Fibroblast of the conjunctiva (primary cell): ENCODE measurements at regions not wholly inside any gene's neighbourhood (a gene's known extent, or its start where the extent isn't known, plus 50 kb on each side); places are given as distances from the start of the nearest gene placed in this dataset.

Experiments used
- DNase-seq: peaks from one replicate; pipeline ENCODE4 v3.0.0-alpha.2; 2010; ENCODE audit warnings: low read depth

DNA sequence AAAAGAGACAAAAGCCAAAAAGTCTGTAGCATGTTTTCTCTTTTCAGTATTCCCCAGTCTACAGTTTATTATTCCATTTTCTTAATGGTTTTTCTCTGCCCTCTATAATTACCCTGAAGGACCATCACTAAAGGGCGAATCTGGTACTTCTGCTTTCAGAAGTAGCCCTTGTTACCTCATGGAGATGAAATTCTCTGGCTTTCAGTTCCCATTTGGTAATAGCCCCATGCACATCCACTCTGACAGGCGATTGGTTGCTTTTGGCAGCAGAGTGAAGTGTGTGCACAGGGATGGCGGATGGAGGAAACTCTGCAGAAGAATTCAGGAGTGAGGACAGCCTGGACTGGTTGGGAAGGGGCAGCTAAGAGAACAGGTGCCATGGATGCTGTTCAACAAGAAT, 66.3 kb upstream of the NABP1 start:
- DNase-seq, result no peak

DNA sequence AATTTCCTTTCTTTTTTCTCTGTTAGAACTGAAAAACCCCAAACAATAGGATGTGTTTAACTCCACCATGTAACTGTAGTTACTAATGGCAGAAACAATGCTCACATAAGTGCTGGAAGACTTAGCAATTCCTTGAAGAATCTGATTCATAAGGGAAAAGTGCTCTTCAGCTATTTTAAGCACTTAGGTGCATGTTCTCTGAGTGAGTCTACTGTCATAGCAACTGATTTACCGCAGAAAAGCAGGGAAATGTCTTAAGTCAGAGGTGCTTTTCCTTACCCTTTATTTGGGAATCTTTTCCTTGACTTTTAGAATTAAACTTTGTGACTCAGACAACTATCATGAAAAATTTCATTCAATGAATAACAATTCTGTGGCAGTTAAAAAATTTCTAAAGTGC, 65.4 kb upstream of the NABP1 start:
- DNase-seq, result peak; percentile 34

DNA sequence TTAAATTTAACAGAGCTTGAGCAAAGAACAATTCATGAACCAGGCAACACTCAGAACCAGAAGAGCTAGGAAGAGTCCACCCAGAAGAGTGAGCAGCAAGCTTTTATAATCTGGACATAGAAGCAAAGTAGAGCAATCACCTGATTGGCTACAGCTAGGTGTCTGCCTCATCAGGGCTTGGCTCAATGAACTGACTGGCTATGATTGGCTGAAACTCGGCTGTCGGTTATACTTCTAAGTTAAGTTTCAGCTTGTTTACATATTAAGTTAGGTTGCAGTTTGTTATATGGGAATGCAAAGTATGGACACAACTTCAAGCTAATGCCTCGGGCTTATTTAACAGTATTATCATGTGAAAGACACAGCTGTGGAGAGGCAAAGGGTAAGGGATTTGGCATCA, 63.2 kb upstream of the NABP1 start:
- no peak for DNase-seq

DNA sequence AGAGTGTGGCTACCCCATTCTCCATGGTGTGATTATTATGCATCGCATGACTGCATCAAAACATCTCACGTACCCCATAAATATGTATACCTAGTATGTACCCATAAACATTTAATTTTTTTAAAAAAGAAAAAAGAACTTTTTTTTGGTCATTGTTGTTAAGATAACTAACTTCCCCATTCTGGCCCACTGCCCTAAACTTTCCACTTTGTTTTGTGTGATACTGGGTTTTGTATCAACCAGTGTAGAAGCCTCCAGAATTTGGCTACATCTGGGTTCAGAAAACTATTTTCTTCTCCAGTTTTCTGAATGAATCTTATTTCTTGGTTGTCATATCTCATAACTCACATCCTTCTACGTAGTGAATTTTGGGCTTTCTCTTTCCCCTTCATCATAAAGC, 62.3 kb upstream of the NABP1 start:
- no peak for DNase-seq

DNA sequence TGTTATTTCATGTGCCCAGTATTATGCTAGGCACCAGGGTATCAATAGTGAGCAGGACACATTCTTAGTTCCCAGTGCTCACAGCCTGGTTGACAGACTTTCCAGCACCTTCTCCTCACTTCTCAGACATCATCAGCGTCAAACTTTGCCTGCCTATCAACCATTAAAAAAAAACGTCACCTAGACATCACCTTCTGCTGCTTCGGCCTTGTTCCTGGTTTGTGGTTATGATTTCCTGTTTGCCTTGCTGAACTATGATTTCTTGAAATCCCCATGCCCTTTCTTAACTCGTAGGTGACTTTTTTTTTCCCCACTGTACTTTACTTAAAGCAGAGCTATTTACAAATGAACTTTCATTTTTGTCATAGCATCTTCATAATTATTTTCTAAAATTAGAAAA, 60.4 kb upstream of the NABP1 start:
- DNase-seq, result no peak

DNA sequence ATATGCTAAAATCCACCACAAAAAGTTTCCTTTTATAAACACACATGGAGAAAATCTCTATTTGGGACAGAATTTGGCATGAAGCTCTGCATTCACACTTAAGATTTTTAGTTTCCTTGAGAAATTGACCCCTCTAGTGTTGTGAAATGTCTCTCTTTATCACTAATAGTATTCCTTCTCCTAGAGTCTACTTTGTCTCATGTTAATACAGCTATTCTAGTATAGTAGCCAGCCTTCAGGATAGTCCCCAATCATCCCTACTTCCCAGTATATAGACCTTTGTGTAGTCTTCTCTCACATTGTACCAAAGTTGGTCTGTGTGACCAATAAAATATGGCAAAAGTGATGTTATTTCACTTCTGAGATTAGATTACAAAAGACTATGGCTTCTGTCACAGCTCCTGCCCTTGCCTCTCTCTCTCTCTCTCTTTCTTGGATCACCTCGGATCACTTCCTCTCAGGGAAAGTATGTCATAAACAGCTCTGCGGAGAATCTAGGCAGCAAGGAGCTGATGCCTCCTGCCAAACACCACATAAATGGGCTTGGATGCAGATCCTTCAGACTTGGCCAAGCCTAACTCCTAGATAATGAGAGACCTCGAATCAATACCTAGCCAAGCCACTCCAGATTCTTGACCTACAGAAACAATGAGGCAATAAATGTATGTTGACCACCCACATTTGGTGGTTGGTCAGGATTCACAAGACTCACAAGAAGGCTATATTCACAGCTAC, 59.7 kb upstream of the NABP1 start:
- no peak for DNase-seq

DNA sequence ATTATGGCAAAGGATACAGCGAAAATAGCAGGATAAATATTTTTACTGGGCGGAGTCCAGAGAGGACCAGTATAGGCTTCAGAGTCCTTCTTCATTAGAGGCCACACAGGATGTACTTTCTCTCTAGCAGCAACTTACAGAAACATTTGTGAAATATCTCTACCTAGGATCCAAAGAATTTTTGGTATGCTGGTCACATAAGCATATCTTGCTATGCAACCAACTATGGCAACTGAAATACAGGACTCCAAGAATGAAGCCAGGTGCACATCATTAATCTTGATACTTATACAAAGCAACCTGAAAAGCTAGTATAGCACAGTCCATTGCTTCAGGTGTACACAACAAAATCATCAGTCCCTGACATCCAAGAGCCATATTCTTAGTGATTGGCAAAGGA, 59.1 kb upstream of the NABP1 start:
- no peak for DNase-seq

DNA sequence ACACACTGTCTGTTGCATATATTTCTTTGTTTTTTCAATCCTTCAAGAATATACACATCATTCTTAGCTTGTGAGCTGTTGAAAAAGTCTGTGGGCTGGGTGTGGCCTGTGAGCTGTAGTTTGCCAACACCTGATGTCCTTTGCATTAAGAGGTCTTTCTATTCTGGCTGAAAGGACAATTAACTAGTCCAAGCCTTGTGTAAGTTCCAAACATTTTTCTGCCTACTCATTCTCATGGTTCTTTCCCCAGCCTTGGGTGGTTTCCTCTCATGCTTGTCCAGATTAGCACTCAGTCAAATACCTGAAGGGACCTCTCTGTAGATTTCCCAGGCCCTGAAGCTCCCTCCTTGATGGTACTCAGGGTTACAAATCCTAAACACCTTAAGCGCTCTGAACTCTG, 57.8 kb upstream of the NABP1 start:
- DNase-seq, result no peak

DNA sequence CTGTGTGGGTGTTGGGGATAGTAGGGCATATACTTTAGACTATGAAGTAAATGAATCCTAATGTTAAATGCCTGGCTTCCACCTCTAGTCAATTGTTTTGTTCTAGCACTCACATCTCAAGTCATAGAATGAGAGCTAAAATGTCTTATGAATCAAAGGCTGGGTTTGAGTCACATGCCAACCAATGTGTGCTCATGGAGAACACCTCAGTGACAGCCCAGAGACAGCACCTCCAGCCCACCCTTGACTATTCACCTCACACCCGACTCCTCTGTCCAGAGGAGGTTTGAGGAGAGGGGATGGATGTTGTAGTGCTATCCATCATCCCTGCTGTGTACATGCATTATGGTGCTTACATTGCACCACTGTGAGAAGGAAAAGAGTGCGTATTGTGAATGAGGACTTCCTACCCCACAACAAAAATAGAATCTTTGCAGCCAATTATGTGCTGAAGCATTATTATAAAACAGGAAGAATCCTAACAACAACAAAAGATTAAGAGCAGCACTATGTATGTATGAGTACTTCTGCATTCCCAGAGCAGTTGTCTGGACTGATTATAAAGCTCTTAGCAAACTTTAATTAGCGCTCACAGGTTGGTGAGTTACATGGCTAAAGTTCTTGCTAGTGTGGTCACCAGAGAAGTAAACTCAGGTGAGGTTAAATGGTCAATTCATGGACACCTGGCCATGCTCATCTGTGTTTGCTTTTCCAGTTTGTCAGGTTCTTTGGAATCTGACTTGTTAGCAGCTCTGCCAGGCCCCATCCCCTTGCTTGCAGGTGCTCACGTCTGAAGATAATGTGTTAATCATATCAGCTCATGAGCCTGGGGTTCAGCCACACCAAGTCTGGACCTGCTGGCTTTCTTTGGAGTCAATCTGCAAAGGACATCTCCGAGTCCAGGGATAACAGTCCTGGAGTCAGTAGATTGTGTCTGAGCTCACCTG, 55.3 kb upstream of the NABP1 start:
- no peak for DNase-seq

DNA sequence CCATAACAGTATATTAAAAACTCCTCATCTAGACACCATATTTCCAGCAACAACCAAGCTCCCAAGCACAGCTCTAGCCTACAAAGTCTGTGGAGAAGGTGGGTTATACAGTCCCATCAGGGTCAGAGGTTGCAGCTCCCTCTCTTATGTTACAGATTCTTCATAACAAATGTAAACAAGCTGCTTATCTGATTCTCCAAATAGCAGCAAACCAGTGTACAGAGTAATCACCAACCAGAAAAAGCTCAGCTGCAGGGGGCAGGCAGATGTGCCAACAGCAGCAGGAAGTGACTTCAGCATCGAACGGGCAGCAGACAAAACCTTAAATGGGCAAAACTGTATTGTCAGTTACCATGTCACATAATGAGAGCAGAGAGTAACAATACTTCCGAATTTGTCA, 52.9 kb upstream of the NABP1 start:
- DNase-seq, result no peak

DNA sequence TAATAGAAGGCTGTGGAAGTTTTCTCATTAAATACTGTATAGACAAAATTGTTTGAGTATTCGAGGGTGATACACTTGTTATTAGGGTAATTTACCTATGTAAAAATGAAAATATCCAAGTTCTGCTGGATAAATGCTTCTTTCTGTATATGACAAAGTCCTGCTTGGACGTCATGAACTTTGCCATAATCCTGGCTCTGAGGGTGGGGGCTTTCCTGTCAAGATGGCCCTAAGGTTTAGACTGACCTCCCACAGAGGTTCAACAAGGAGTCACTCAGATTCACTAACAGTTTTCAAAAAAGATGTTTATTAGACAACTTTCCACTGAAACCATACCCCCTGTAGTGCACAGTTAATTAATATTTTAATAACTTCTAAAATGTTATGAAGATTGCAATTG, 52.5 kb upstream of the NABP1 start:
- no peak for DNase-seq

DNA sequence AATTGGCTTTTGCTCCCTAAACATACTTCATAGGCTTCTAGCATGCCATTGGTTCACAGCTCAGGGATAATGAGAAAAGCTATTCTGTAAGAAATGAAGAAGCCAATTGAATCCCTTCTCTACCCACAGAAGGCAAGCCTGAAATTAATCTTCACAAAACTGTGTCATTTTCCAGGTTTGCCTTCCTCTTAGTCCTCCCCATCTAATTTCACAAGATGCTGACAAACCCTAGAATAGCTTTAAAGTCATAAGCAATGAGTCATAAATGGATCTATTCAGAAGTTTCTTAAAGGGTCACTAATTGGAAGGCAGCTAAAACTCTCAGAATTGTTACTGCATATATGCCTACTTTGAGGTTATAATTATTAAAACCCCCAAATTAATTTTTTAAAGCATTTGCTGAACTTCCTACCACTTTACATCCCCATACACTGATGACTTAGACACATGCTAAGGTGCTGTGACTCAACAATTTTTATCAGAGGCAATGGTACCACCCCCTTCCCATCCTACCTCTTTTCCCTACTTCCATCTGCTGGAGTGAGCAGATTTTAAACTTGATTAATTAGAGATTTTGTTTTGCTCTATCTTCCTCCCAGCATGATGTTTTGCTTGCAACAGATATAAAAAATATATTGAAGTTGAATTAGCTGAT, 51.3 kb upstream of the NABP1 start:
- DNase-seq, result no peak

DNA sequence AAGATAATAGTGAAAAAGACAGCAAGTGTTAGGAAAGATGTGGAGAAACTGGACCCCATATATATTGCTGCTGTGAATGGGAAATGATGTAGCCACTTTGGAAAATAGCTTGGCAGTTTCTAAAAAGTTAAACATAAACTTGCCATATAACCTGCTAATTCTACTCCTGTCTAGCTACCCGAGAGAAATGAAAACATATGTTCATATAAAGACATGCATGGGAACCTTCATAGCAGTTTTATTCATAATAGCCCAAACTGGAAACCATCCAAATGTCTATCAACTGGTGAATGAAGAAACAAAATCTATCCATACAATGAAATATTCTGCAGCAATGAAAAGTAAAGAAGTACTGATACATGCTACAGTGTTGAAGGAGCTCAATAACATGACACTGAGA, 50.4 kb upstream of the NABP1 start:
- no peak for DNase-seq
